ENCODE measurements at regions not wholly inside any gene's neighbourhood (a gene's known extent, or its start where the extent isn't known, plus 50 kb on each side); places are given as distances from the start of the nearest gene placed in this dataset.

DNA sequence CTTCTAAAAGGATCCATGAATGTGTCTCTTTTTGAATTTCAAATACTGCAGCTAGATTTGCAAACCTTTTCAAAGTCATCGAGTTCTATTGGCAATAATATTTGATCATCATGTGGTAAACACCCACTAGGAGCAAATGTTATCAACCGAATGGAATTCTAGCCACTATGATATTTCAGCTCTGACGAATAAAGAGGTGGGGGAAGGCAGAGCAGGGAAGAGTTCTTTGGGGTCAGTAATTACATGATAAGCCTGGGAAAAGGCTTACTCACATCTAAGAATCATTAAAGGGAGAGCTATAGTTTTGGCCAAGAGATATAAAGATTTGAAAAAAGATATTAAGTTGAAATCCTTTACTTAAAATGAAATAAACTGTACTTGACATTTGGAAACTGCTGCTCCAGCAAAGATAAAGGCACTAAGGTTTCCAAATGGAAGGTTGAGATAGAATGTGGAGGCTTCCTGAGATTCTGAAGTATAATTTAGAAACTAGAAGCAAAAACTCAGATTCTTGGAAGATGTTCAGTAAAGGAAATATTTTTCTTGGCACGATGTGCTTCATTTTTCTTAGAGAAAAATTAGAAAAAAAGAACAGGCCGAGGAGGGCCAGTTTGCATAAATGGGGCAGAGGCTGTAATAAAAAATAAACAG, 104.7 kb upstream of the ARHGAP28 start:
- TF ChIP-seq EGR1 (IDR thresholded peaks at IDR 0.05; ENCODE audit: low read depth) (no peak), POLR2A (IDR thresholded peaks at IDR 0.05; ENCODE audit: borderline replicate concordance, extremely low read depth, insufficient read depth, insufficient read length) (no peak), EZH2phosphoT487 (IDR thresholded peaks at IDR 0.05; ENCODE audit: borderline replicate concordance) (no peak)
- TF ChIP-seq, protein P1, sequence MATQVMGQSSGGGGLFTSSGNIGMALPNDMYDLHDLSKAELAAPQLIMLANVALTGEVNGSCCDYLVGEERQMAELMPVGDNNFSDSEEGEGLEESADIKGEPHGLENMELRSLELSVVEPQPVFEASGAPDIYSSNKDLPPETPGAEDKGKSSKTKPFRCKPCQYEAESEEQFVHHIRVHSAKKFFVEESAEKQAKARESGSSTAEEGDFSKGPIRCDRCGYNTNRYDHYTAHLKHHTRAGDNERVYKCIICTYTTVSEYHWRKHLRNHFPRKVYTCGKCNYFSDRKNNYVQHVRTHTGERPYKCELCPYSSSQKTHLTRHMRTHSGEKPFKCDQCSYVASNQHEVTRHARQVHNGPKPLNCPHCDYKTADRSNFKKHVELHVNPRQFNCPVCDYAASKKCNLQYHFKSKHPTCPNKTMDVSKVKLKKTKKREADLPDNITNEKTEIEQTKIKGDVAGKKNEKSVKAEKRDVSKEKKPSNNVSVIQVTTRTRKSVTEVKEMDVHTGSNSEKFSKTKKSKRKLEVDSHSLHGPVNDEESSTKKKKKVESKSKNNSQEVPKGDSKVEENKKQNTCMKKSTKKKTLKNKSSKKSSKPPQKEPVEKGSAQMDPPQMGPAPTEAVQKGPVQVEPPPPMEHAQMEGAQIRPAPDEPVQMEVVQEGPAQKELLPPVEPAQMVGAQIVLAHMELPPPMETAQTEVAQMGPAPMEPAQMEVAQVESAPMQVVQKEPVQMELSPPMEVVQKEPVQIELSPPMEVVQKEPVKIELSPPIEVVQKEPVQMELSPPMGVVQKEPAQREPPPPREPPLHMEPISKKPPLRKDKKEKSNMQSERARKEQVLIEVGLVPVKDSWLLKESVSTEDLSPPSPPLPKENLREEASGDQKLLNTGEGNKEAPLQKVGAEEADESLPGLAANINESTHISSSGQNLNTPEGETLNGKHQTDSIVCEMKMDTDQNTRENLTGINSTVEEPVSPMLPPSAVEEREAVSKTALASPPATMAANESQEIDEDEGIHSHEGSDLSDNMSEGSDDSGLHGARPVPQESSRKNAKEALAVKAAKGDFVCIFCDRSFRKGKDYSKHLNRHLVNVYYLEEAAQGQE (IDR thresholded peaks at IDR 0.05; ENCODE audit: low read depth), result no peak
- TF ChIP-seq, protein P2, sequence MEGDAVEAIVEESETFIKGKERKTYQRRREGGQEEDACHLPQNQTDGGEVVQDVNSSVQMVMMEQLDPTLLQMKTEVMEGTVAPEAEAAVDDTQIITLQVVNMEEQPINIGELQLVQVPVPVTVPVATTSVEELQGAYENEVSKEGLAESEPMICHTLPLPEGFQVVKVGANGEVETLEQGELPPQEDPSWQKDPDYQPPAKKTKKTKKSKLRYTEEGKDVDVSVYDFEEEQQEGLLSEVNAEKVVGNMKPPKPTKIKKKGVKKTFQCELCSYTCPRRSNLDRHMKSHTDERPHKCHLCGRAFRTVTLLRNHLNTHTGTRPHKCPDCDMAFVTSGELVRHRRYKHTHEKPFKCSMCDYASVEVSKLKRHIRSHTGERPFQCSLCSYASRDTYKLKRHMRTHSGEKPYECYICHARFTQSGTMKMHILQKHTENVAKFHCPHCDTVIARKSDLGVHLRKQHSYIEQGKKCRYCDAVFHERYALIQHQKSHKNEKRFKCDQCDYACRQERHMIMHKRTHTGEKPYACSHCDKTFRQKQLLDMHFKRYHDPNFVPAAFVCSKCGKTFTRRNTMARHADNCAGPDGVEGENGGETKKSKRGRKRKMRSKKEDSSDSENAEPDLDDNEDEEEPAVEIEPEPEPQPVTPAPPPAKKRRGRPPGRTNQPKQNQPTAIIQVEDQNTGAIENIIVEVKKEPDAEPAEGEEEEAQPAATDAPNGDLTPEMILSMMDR (IDR thresholded peaks at IDR 0.05 in 2 of 3, conservative IDR thresholded peaks at IDR 0.05 in 1 of 3; ENCODE audit: borderline replicate concordance in 1 of 3, insufficient read depth in 1 of 3, low read depth in 2 of 3, low read length in 2 of 3), result no peak
